AG04449 (cell line): ENCODE measurements at regions not wholly inside any gene's neighbourhood (a gene's known extent, or its start where the extent isn't known, plus 50 kb on each side); places are given as distances from the start of the nearest gene placed in this dataset.
A peak's percentile ranks its signal among the peaks of the same experiment; 100 is the strongest.

Experiments used
- CTCF ChIA-PET: fragments of 350-600 bp; formaldehyde crosslinking; extraction: SDS; loops from one replicate; lab custom pipeline; 2021; ENCODE audit warnings: antibody characterized with exemption; lab: Yijun Ruan, JAX
- POLR2A ChIA-PET: fragments of 400-600, 350-600 bp; formaldehyde crosslinking; extraction: SDS; loops from one replicate; lab custom pipeline; 2020; ENCODE audit warnings: antibody characterized with exemption, inconsistent platforms; lab: Yijun Ruan, JAX
- DNase-seq: peaks from one replicate; pipeline ENCODE4 v3.0.0-alpha.2; 2010; ENCODE audit warnings: low read depth, low spot score
- H3K4me3 ChIP-seq: 2 replicates; pipeline ENCODE4 v1.5.1; 2011; ENCODE audit warnings: low read depth, mild to moderate bottlenecking, control low read depth, low read length
- CTCF ChIP-seq: IDR thresholded peaks from one replicate; pipeline ENCODE4 v1.5.1; 2011; ENCODE audit warnings: mild to moderate bottlenecking, moderate library complexity, low read length, control low read depth, inconsistent platforms; ENCODE audit not compliant: insufficient read depth; ENCODE audit errors: missing control alignments

- POLR2A ChIA-PET = interaction anchor here (0.6 to 1.4 kb wide), 2 partner anchors 9 to 166 kb away, joined by 3 to 4 read pairs; no protein-coding TSS in a partner anchor
- CTCF ChIA-PET = no interaction called here
- no peak for DNase-seq
- peak overlapping the region; percentile 45 for H3K4me3 ChIP-seq
- no peak for TF ChIP-seq CTCF
These were observed 69.9 kb downstream of the CTAGE1 start for GRCh38 chr18:22347606-22348511.

- no peak for TF ChIP-seq CTCF
- ChIA-PET CTCF (interaction anchor here (1.1 kb wide), 1 partner anchor 216 kb away, joined by 3 read pairs; no protein-coding TSS in a partner anchor), POLR2A (interaction anchor here (0.6 to 1.4 kb wide), 2 partner anchors 10 to 165 kb away, joined by 3 to 4 read pairs; no protein-coding TSS in a partner anchor)
- peak; percentile 16 for DNase-seq
- no peak overlapping the region for H3K4me3 ChIP-seq
These were observed 70.6 kb downstream of the CTAGE1 start for GRCh38 chr18:22346953-22347605.

GRCh38 chr18:22346401-22346952, 71.2 kb downstream of the CTAGE1 start:
- no peak for DNase-seq
- CTCF ChIA-PET = interaction anchor here (1.0 to 1.1 kb wide), 2 partner anchors 33 to 216 kb away, joined by 3 read pairs; no protein-coding TSS in a partner anchor

GRCh38 chr18:22345718-22346117, 72.0 kb downstream of the CTAGE1 start:
- DNase-seq = no peak
- TF ChIP-seq CTCF = no peak
- ChIA-PET CTCF (interaction anchor here (1.0 to 1.1 kb wide), 2 partner anchors 32 to 217 kb away, joined by 3 read pairs; no protein-coding TSS in a partner anchor), POLR2A (no interaction called here)
- H3K4me3 ChIP-seq = no peak overlapping the region

More at GRCh38 chr18:22346401-22346952, 71.2 kb downstream of the CTAGE1 start:
- POLR2A ChIA-PET = no interaction called here
- TF ChIP-seq CTCF = no peak
- no peak overlapping the region for H3K4me3 ChIP-seq

- TF ChIP-seq CTCF = no peak
- CTCF ChIA-PET = no interaction called here
- H3K4me3 ChIP-seq = no peak overlapping the region
- DNase-seq = no peak
- POLR2A ChIA-PET = no interaction called here
These were observed 72.6 kb downstream of the CTAGE1 start for GRCh38 chr18:22344908-22345670.
